ENCODE measurements at regions not wholly inside any gene's neighbourhood (a gene's known extent, or its start where the extent isn't known, plus 50 kb on each side); places are given as distances from the start of the nearest gene placed in this dataset.

- no peak for DNase-seq (ENCODE audit: extremely low spot score in 2 of 2)
- H3K4me1 ChIP-seq: peaks cover 9% of the 10 kb centered on the region
- no peaks in the 10 kb centered on the region for H3K36me3 ChIP-seq
- intact Hi-C loops (cut with DNase I): no loop called here
- no peaks in the 10 kb centered on the region for H3K9me3 ChIP-seq
- H3K4me3 ChIP-seq: no peak overlapping the region
- no peak overlapping the region for H3K27ac ChIP-seq
- no peaks in the 10 kb centered on the region for H3K27me3 ChIP-seq
- TF ChIP-seq POLR2A (IDR thresholded peaks at IDR 0.05) (no peak), CTCF (IDR thresholded peaks at IDR 0.05) (no peak), POLR2AphosphoS5 (IDR thresholded peaks at IDR 0.05; ENCODE audit: insufficient read depth in 1 of 2, low read depth in 1 of 2) (no peak)
Measured at GRCh38 chr10:28842321-28842720, 165.0 kb downstream of the BAMBI start.

- Histone ChIP-seq H3K9me3 (no peaks in the 10 kb centered on the region), H3K4me1 (peaks cover 9% of the 10 kb centered on the region), H3K27me3 (no peaks in the 10 kb centered on the region), H3K36me3 (no peaks in the 10 kb centered on the region), H3K4me3 (no peak overlapping the region), H3K27ac (no peak overlapping the region)
- no peak for DNase-seq (ENCODE audit: extremely low spot score in 2 of 2)
- intact Hi-C loops (cut with DNase I): no loop called here
- TF ChIP-seq POLR2A (IDR thresholded peaks at IDR 0.05) (no peak), CTCF (IDR thresholded peaks at IDR 0.05) (no peak), POLR2AphosphoS5 (IDR thresholded peaks at IDR 0.05; ENCODE audit: insufficient read depth in 1 of 2, low read depth in 1 of 2) (no peak)
Measured at GRCh38 chr10:28845009-28845682, 167.8 kb downstream of the BAMBI start.

- intact Hi-C loops (cut with DNase I): no loop called here
- H3K27me3 ChIP-seq: no peaks in the 10 kb centered on the region
Measured at GRCh38 chr10:28849309-28849708, 172.0 kb downstream of the BAMBI start.

GRCh38 chr10:28849821-28850220 is 172.5 kb downstream of the BAMBI start:
- H3K36me3 ChIP-seq: no peaks in the 10 kb centered on the region
- no peaks in the 10 kb centered on the region for H3K9me3 ChIP-seq
- TF ChIP-seq POLR2AphosphoS5 (IDR thresholded peaks at IDR 0.05; ENCODE audit: insufficient read depth in 1 of 2, low read depth in 1 of 2): no peak
- no peak for TF ChIP-seq CTCF (IDR thresholded peaks at IDR 0.05)
- no peak for TF ChIP-seq POLR2A (IDR thresholded peaks at IDR 0.05)
- no peaks in the 10 kb centered on the region for H3K27me3 ChIP-seq
- H3K27ac ChIP-seq: no peak overlapping the region
- intact Hi-C loops (cut with DNase I): no loop called here
- H3K4me1 ChIP-seq: no peaks in the 10 kb centered on the region
- no peak for DNase-seq (ENCODE audit: extremely low spot score in 2 of 2)
- H3K4me3 ChIP-seq: no peak overlapping the region

More at GRCh38 chr10:28849309-28849708, 172.0 kb downstream of the BAMBI start:
- Histone ChIP-seq H3K4me3 (no peak overlapping the region), H3K27ac (no peak overlapping the region), H3K9me3 (no peaks in the 10 kb centered on the region), H3K4me1 (no peaks in the 10 kb centered on the region), H3K36me3 (no peaks in the 10 kb centered on the region)
- no peak for DNase-seq (ENCODE audit: extremely low spot score in 2 of 2)
- no peak for TF ChIP-seq POLR2A (IDR thresholded peaks at IDR 0.05)
- no peak for TF ChIP-seq POLR2AphosphoS5 (IDR thresholded peaks at IDR 0.05; ENCODE audit: insufficient read depth in 1 of 2, low read depth in 1 of 2)
- TF ChIP-seq CTCF (IDR thresholded peaks at IDR 0.05): no peak

- no peaks in the 10 kb centered on the region for H3K9me3 ChIP-seq
- no peaks in the 10 kb centered on the region for H3K36me3 ChIP-seq
- H3K4me1 ChIP-seq: no peaks in the 10 kb centered on the region
- intact Hi-C loops (cut with DNase I): no loop called here
- DNase-seq (ENCODE audit: extremely low spot score in 2 of 2): no peak
- H3K27me3 ChIP-seq: no peaks in the 10 kb centered on the region
- H3K4me3 ChIP-seq: no peak overlapping the region
- TF ChIP-seq POLR2AphosphoS5 (IDR thresholded peaks at IDR 0.05; ENCODE audit: insufficient read depth in 1 of 2, low read depth in 1 of 2) (no peak), CTCF (IDR thresholded peaks at IDR 0.05) (no peak), POLR2A (IDR thresholded peaks at IDR 0.05) (no peak)
- H3K27ac ChIP-seq: no peak overlapping the region
Measured at GRCh38 chr10:28850784-28851183, 173.5 kb downstream of the BAMBI start.
